ENCODE measurements at regions not wholly inside any gene's neighbourhood (a gene's known extent, or its start where the extent isn't known, plus 50 kb on each side); places are given as distances from the start of the nearest gene placed in this dataset.
"Not testable (repeated sequence)": the region's sequence is repeated elsewhere in the genome, so short reads cannot be mapped to it uniquely, and the experiment has no call there.

- no peaks in the 10 kb centered on the region for H3K27me3 ChIP-seq (ENCODE audit: control insufficient read depth in 2 of 2, insufficient read depth in 2 of 2, low read length in 2 of 2)
- no peak overlapping the region for H3K27ac ChIP-seq (ENCODE audit: low read depth in 2 of 2, low read length in 2 of 2)
- H3K9me3 ChIP-seq (ENCODE audit: control insufficient read depth in 2 of 2, low read length in 2 of 2) = no peaks in the 10 kb centered on the region
- no peak overlapping the region for H3K9ac ChIP-seq (ENCODE audit: low read depth in 1 of 2, low read length in 2 of 2)
- H3K4me1 ChIP-seq (ENCODE audit: control insufficient read depth in 2 of 2, insufficient read depth in 2 of 2, low read length in 2 of 2) = no peaks in the 10 kb centered on the region
- H3K4me3 ChIP-seq (ENCODE audit: low read length in 2 of 2) = no peak overlapping the region
- no peaks in the 10 kb centered on the region for H3K36me3 ChIP-seq (ENCODE audit: control insufficient read depth in 2 of 2, insufficient read depth in 2 of 2, low read length in 2 of 2)
These were observed 602.4 kb downstream of the COL12A1 start for GRCh38 chr6:74603322-74604076.

GRCh38 chr6:74602206-74602605 lies 603.6 kb downstream of the COL12A1 start:
- no peaks in the 10 kb centered on the region for H3K27me3 ChIP-seq (ENCODE audit: control insufficient read depth in 2 of 2, insufficient read depth in 2 of 2, low read length in 2 of 2)
- no peaks in the 10 kb centered on the region for H3K36me3 ChIP-seq (ENCODE audit: control insufficient read depth in 2 of 2, insufficient read depth in 2 of 2, low read length in 2 of 2)
- H3K4me1 ChIP-seq (ENCODE audit: control insufficient read depth in 2 of 2, insufficient read depth in 2 of 2, low read length in 2 of 2) = no peaks in the 10 kb centered on the region
- H3K27ac ChIP-seq (ENCODE audit: low read depth in 2 of 2, low read length in 2 of 2) = no peak overlapping the region
- no peak overlapping the region for H3K4me3 ChIP-seq (ENCODE audit: low read length in 2 of 2)
- no peak overlapping the region for H3K9ac ChIP-seq (ENCODE audit: low read depth in 1 of 2, low read length in 2 of 2)
- H3K9me3 ChIP-seq (ENCODE audit: control insufficient read depth in 2 of 2, low read length in 2 of 2) = no peaks in the 10 kb centered on the region

GRCh38 chr6:74598462-74599393 lies 607.1 kb downstream of the COL12A1 start:
- Histone ChIP-seq H3K4me3 (ENCODE audit: low read length in 2 of 2) (no peak overlapping the region), H3K9ac (ENCODE audit: low read depth in 1 of 2, low read length in 2 of 2) (no peak overlapping the region), H3K36me3 (ENCODE audit: control insufficient read depth in 2 of 2, insufficient read depth in 2 of 2, low read length in 2 of 2) (no peaks in the 10 kb centered on the region), H3K27ac (ENCODE audit: low read depth in 2 of 2, low read length in 2 of 2) (no peak overlapping the region), H3K9me3 (ENCODE audit: control insufficient read depth in 2 of 2, low read length in 2 of 2) (no peaks in the 10 kb centered on the region), H3K4me1 (ENCODE audit: control insufficient read depth in 2 of 2, insufficient read depth in 2 of 2, low read length in 2 of 2) (no peaks in the 10 kb centered on the region), H3K27me3 (ENCODE audit: control insufficient read depth in 2 of 2, insufficient read depth in 2 of 2, low read length in 2 of 2) (no peaks in the 10 kb centered on the region)

GRCh38 chr6:74597840-74598239 lies 608.0 kb downstream of the COL12A1 start:
- H3K4me1 ChIP-seq (ENCODE audit: control insufficient read depth in 2 of 2, insufficient read depth in 2 of 2, low read length in 2 of 2) = no peaks in the 10 kb centered on the region
- H3K9me3 ChIP-seq (ENCODE audit: control insufficient read depth in 2 of 2, low read length in 2 of 2) = no peaks in the 10 kb centered on the region
- no peaks in the 10 kb centered on the region for H3K36me3 ChIP-seq (ENCODE audit: control insufficient read depth in 2 of 2, insufficient read depth in 2 of 2, low read length in 2 of 2)
- no peak overlapping the region for H3K27ac ChIP-seq (ENCODE audit: low read depth in 2 of 2, low read length in 2 of 2)
- no peak overlapping the region for H3K9ac ChIP-seq (ENCODE audit: low read depth in 1 of 2, low read length in 2 of 2)
- H3K27me3 ChIP-seq (ENCODE audit: control insufficient read depth in 2 of 2, insufficient read depth in 2 of 2, low read length in 2 of 2) = no peaks in the 10 kb centered on the region
- no peak overlapping the region for H3K4me3 ChIP-seq (ENCODE audit: low read length in 2 of 2)

- no peaks in the 10 kb centered on the region for H3K36me3 ChIP-seq (ENCODE audit: control insufficient read depth in 2 of 2, insufficient read depth in 2 of 2, low read length in 2 of 2)
- no peaks in the 10 kb centered on the region for H3K4me1 ChIP-seq (ENCODE audit: control insufficient read depth in 2 of 2, insufficient read depth in 2 of 2, low read length in 2 of 2)
- H3K9me3 ChIP-seq (ENCODE audit: control insufficient read depth in 2 of 2, low read length in 2 of 2) = no peaks in the 10 kb centered on the region
- no peak overlapping the region for H3K27ac ChIP-seq (ENCODE audit: low read depth in 2 of 2, low read length in 2 of 2)
- no peak overlapping the region for H3K4me3 ChIP-seq (ENCODE audit: low read length in 2 of 2)
- no peak overlapping the region for H3K9ac ChIP-seq (ENCODE audit: low read depth in 1 of 2, low read length in 2 of 2)
- no peaks in the 10 kb centered on the region for H3K27me3 ChIP-seq (ENCODE audit: control insufficient read depth in 2 of 2, insufficient read depth in 2 of 2, low read length in 2 of 2)
These were observed 608.6 kb downstream of the COL12A1 start for GRCh38 chr6:74597266-74597665.

- Histone ChIP-seq H3K36me3 (ENCODE audit: control insufficient read depth in 2 of 2, insufficient read depth in 2 of 2, low read length in 2 of 2) (no peaks in the 10 kb centered on the region), H3K9me3 (ENCODE audit: control insufficient read depth in 2 of 2, low read length in 2 of 2) (no peaks in the 10 kb centered on the region), H3K27me3 (ENCODE audit: control insufficient read depth in 2 of 2, insufficient read depth in 2 of 2, low read length in 2 of 2) (no peaks in the 10 kb centered on the region), H3K9ac (ENCODE audit: low read depth in 1 of 2, low read length in 2 of 2) (no peak overlapping the region), H3K27ac (ENCODE audit: low read depth in 2 of 2, low read length in 2 of 2) (no peak overlapping the region), H3K4me1 (ENCODE audit: control insufficient read depth in 2 of 2, insufficient read depth in 2 of 2, low read length in 2 of 2) (no peaks in the 10 kb centered on the region), H3K4me3 (ENCODE audit: low read length in 2 of 2) (no peak overlapping the region)
These were observed 609.3 kb downstream of the COL12A1 start for GRCh38 chr6:74596588-74596987.

- H3K4me1 ChIP-seq (ENCODE audit: control insufficient read depth in 2 of 2, insufficient read depth in 2 of 2, low read length in 2 of 2); H3K9me3 ChIP-seq (ENCODE audit: control insufficient read depth in 2 of 2, low read length in 2 of 2); H3K4me3 ChIP-seq (ENCODE audit: low read length in 2 of 2); H3K27ac ChIP-seq (ENCODE audit: low read depth in 2 of 2, low read length in 2 of 2); H3K9ac ChIP-seq (ENCODE audit: low read depth in 1 of 2, low read length in 2 of 2); H3K27me3 ChIP-seq (ENCODE audit: control insufficient read depth in 2 of 2, insufficient read depth in 2 of 2, low read length in 2 of 2); H3K36me3 ChIP-seq (ENCODE audit: control insufficient read depth in 2 of 2, insufficient read depth in 2 of 2, low read length in 2 of 2): not testable (repeated sequence)
These were observed 611.5 kb downstream of the COL12A1 start for GRCh38 chr6:74594350-74594749.

GRCh38 chr6:74588094-74588832 lies 617.6 kb downstream of the COL12A1 start:
- Histone ChIP-seq H3K27ac (ENCODE audit: low read depth in 2 of 2, low read length in 2 of 2) (no peak overlapping the region), H3K9ac (ENCODE audit: low read depth in 1 of 2, low read length in 2 of 2) (no peak overlapping the region)

GRCh38 chr6:74587386-74587785 lies 618.5 kb downstream of the COL12A1 start:
- H3K27me3 ChIP-seq (ENCODE audit: control insufficient read depth in 2 of 2, insufficient read depth in 2 of 2, low read length in 2 of 2) = no peaks in the 10 kb centered on the region
- no peak overlapping the region for H3K4me3 ChIP-seq (ENCODE audit: low read length in 2 of 2)
- no peaks in the 10 kb centered on the region for H3K36me3 ChIP-seq (ENCODE audit: control insufficient read depth in 2 of 2, insufficient read depth in 2 of 2, low read length in 2 of 2)

More at GRCh38 chr6:74588094-74588832, 617.6 kb downstream of the COL12A1 start:
- H3K4me3 ChIP-seq (ENCODE audit: low read length in 2 of 2) = no peak overlapping the region
- H3K4me1 ChIP-seq (ENCODE audit: control insufficient read depth in 2 of 2, insufficient read depth in 2 of 2, low read length in 2 of 2) = no peaks in the 10 kb centered on the region
- no peaks in the 10 kb centered on the region for H3K36me3 ChIP-seq (ENCODE audit: control insufficient read depth in 2 of 2, insufficient read depth in 2 of 2, low read length in 2 of 2)
- H3K9me3 ChIP-seq (ENCODE audit: control insufficient read depth in 2 of 2, low read length in 2 of 2) = no peaks in the 10 kb centered on the region
- H3K27me3 ChIP-seq (ENCODE audit: control insufficient read depth in 2 of 2, insufficient read depth in 2 of 2, low read length in 2 of 2) = no peaks in the 10 kb centered on the region

GRCh38 chr6:74585753-74586152 lies 620.1 kb downstream of the COL12A1 start:
- Histone ChIP-seq H3K27me3 (ENCODE audit: control insufficient read depth in 2 of 2, insufficient read depth in 2 of 2, low read length in 2 of 2) (no peaks in the 10 kb centered on the region), H3K9ac (ENCODE audit: low read depth in 1 of 2, low read length in 2 of 2) (no peak overlapping the region), H3K4me3 (ENCODE audit: low read length in 2 of 2) (no peak overlapping the region), H3K9me3 (ENCODE audit: control insufficient read depth in 2 of 2, low read length in 2 of 2) (no peaks in the 10 kb centered on the region), H3K27ac (ENCODE audit: low read depth in 2 of 2, low read length in 2 of 2) (no peak overlapping the region), H3K36me3 (ENCODE audit: control insufficient read depth in 2 of 2, insufficient read depth in 2 of 2, low read length in 2 of 2) (no peaks in the 10 kb centered on the region), H3K4me1 (ENCODE audit: control insufficient read depth in 2 of 2, insufficient read depth in 2 of 2, low read length in 2 of 2) (no peaks in the 10 kb centered on the region)

More at GRCh38 chr6:74587386-74587785, 618.5 kb downstream of the COL12A1 start:
- H3K9me3 ChIP-seq (ENCODE audit: control insufficient read depth in 2 of 2, low read length in 2 of 2) = no peaks in the 10 kb centered on the region
- no peak overlapping the region for H3K27ac ChIP-seq (ENCODE audit: low read depth in 2 of 2, low read length in 2 of 2)
- no peaks in the 10 kb centered on the region for H3K4me1 ChIP-seq (ENCODE audit: control insufficient read depth in 2 of 2, insufficient read depth in 2 of 2, low read length in 2 of 2)
- no peak overlapping the region for H3K9ac ChIP-seq (ENCODE audit: low read depth in 1 of 2, low read length in 2 of 2)
